Activated T-helper 1 cell treated with Interleukin-2 at 50 U/mL for 16 hours (primary cell): ENCODE measurements at regions not wholly inside any gene's neighbourhood (a gene's known extent, or its start where the extent isn't known, plus 50 kb on each side); places are given as distances from the start of the nearest gene placed in this dataset.
"Not testable (repeated sequence)": the region's sequence is repeated elsewhere in the genome, so short reads cannot be mapped to it uniquely, and the experiment has no call there.

Experiments
- DNase-seq: peaks from one replicate; pipeline ENCODE4 v3.0.0-alpha.2; 2020; ENCODE audit warnings: low read depth

- DNase-seq = no peak
Measured at GRCh38 chr7:68925241-68925640, 673.0 kb upstream of the AUTS2 start.

- no peak for DNase-seq
Measured at GRCh38 chr7:68929781-68930261, 668.5 kb upstream of the AUTS2 start.

- no peak for DNase-seq
Measured at GRCh38 chr7:68936471-68937035, 661.7 kb upstream of the AUTS2 start.

GRCh38 chr7:68938151-68938550, 660.1 kb upstream of the AUTS2 start:
- DNase-seq = no peak

- DNase-seq = no peak
Measured at GRCh38 chr7:68943786-68944185, 654.5 kb upstream of the AUTS2 start.

GRCh38 chr7:68955656-68956055, 642.6 kb upstream of the AUTS2 start:
- no peak for DNase-seq

- no peak for DNase-seq
Measured at GRCh38 chr7:68958571-68958970, 639.7 kb upstream of the AUTS2 start.

GRCh38 chr7:68963552-68963951, 634.7 kb upstream of the AUTS2 start:
- no peak for DNase-seq

- no peak for DNase-seq
Measured at GRCh38 chr7:68964060-68964459, 634.2 kb upstream of the AUTS2 start.

GRCh38 chr7:68965351-68965750, 632.9 kb upstream of the AUTS2 start:
- DNase-seq = no peak

- no peak for DNase-seq
Measured at GRCh38 chr7:68967598-68967997, 630.7 kb upstream of the AUTS2 start.

GRCh38 chr7:68969571-68969970, 628.7 kb upstream of the AUTS2 start:
- DNase-seq = no peak

- DNase-seq = no peak
Measured at GRCh38 chr7:68971634-68972340, 626.5 kb upstream of the AUTS2 start.

GRCh38 chr7:68977385-68978055, 620.8 kb upstream of the AUTS2 start:
- no peak for DNase-seq

- DNase-seq = no peak
Measured at GRCh38 chr7:68978710-68979109, 619.6 kb upstream of the AUTS2 start.

GRCh38 chr7:68980011-68980410, 618.3 kb upstream of the AUTS2 start:
- DNase-seq = no peak

- not testable (repeated sequence) for DNase-seq
Measured at GRCh38 chr7:68980432-68980831, 617.8 kb upstream of the AUTS2 start.

GRCh38 chr7:68984306-68984705, 614.0 kb upstream of the AUTS2 start:
- no peak for DNase-seq

- DNase-seq = no peak
Measured at GRCh38 chr7:68994841-68995240, 603.4 kb upstream of the AUTS2 start.

GRCh38 chr7:68998136-68998535, 600.1 kb upstream of the AUTS2 start:
- no peak for DNase-seq

- no peak for DNase-seq
Measured at GRCh38 chr7:69002416-69002815, 595.9 kb upstream of the AUTS2 start.

- no peak for DNase-seq
Measured at GRCh38 chr7:69012149-69012548, 586.1 kb upstream of the AUTS2 start.

- DNase-seq = no peak
Measured at GRCh38 chr7:69017208-69017607, 581.1 kb upstream of the AUTS2 start.
